RWPE2 (cell line): ENCODE measurements at regions not wholly inside any gene's neighbourhood (a gene's known extent, or its start where the extent isn't known, plus 50 kb on each side); places are given as distances from the start of the nearest gene placed in this dataset.

Experiments used
- ATAC-seq: fragments of 200-7000 bp; cut with Tn5 transposase; 3 replicates; pipeline ENCODE4 v1.9.1; 2021; ENCODE audit warnings: low read depth
- DNase-seq: peaks from one replicate; pipeline ENCODE4 v3.0.0-alpha.2; 2020; ENCODE audit warnings: low spot score
- H3K27ac ChIP-seq: fragments of 450-650 bp; 2 replicates; pipeline ENCODE4 v1.5.1; 2017; ENCODE audit warnings: mild to moderate bottlenecking; ENCODE audit not compliant: poor library complexity, severe bottlenecking
- H3K27me3 ChIP-seq: fragments of 250-450 bp; sonication (Bioruptor Pico); 2 replicates; pipeline ENCODE4 v1.5.1; 2021; ENCODE audit warnings: mild to moderate bottlenecking, moderate library complexity; ENCODE audit not compliant: insufficient read depth, poor library complexity, severe bottlenecking
- H3K36me3 ChIP-seq: fragments of 250-450 bp; sonication (Bioruptor Pico); 2 replicates; pipeline ENCODE4 v1.5.1; 2020; ENCODE audit warnings: low read depth, mild to moderate bottlenecking, moderate library complexity
- H3K4me1 ChIP-seq: fragments of 250-450 bp; sonication (Bioruptor Pico); 2 replicates; pipeline ENCODE4 v1.5.1; 2021; ENCODE audit warnings: mild to moderate bottlenecking, moderate library complexity; ENCODE audit not compliant: insufficient read depth, poor library complexity, severe bottlenecking
- H3K4me3 ChIP-seq: fragments of 250-450 bp; sonication (Bioruptor Pico); 2 replicates; pipeline ENCODE4 v1.5.1; 2021; ENCODE audit warnings: mild to moderate bottlenecking, moderate library complexity; ENCODE audit not compliant: severe bottlenecking
- H3K9me3 ChIP-seq: fragments of 250-450 bp; sonication (Bioruptor Pico); 2 replicates; pipeline ENCODE4 v1.5.1; 2021; ENCODE audit warnings: mild to moderate bottlenecking, moderate library complexity; ENCODE audit not compliant: severe bottlenecking
- CTCF ChIP-seq: fragments of 450-650 bp; IDR thresholded peaks from one replicate; pipeline ENCODE4 v1.5.1; 2017; ENCODE audit warnings: mild to moderate bottlenecking, moderate library complexity; ENCODE audit not compliant: poor library complexity, severe bottlenecking

GRCh38 chrX:40360557-40360956, 220.2 kb upstream of the ATP6AP2 start:
- H3K36me3 ChIP-seq = no peaks in the 10 kb centered on the region
- no peak for TF ChIP-seq CTCF
- no peak overlapping the region for H3K4me3 ChIP-seq
- H3K4me1 ChIP-seq = no peaks in the 10 kb centered on the region
- DNase-seq (no peak), ATAC-seq (no peak)
- H3K27ac ChIP-seq = no peak overlapping the region
- no peaks in the 10 kb centered on the region for H3K9me3 ChIP-seq
- H3K27me3 ChIP-seq = no peaks in the 10 kb centered on the region

- Histone ChIP-seq H3K4me1 (no peaks in the 10 kb centered on the region), H3K9me3 (no peaks in the 10 kb centered on the region), H3K36me3 (no peaks in the 10 kb centered on the region), H3K27ac (no peak overlapping the region), H3K27me3 (no peaks in the 10 kb centered on the region), H3K4me3 (no peak overlapping the region)
- DNase-seq (no peak), ATAC-seq (no peak)
- TF ChIP-seq CTCF = no peak
Measured at GRCh38 chrX:40359593-40359992, 221.2 kb upstream of the ATP6AP2 start.

DNA sequence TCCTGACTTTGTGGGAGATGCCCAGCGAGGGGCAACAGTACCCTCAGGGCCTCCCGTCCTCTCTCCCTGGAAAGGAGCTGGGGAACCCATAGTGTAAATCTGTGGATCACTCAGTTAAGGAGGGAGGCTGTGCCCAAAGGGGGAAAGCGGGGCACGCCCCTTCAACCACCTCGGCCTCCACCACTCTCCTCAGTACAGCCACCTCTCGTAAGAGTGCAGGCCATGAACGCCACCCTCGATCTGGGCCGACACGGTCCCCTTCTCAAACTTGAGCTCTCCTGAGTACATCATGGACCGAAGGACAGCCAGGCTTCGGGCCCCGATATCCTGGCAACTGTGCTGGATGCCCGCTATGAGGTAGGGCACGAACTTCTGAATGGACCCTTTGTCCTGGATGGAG, 221.8 kb upstream of the ATP6AP2 start:
- ATAC-seq (no peak), DNase-seq (no peak)
- no peak overlapping the region for H3K27ac ChIP-seq
- H3K4me1 ChIP-seq = no peaks in the 10 kb centered on the region
- no peak overlapping the region for H3K4me3 ChIP-seq
- no peaks in the 10 kb centered on the region for H3K27me3 ChIP-seq
- TF ChIP-seq CTCF = no peak
- H3K36me3 ChIP-seq = no peaks in the 10 kb centered on the region
- no peaks in the 10 kb centered on the region for H3K9me3 ChIP-seq

DNA sequence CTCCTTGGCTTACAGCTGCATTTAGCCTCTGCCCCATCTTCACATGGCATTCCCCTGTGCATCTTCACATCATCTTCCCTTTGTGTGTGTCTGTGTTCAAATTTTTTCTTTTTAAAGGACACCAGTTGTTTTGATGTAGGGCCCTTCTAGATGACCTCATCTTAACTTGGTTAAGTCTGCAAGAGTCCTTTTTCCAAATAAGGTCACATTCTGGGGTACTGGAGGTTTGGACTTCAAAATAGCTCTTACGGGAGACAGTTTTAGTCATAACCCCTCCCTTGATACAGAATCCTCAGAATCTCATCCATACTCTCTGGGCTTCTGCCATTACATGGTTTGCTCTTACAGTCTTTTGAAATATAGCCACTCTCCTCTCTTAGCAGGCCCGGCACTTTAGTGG, 231.5 kb upstream of the ATP6AP2 start:
- Histone ChIP-seq H3K9me3 (no peaks in the 10 kb centered on the region), H3K4me1 (no peaks in the 10 kb centered on the region), H3K4me3 (no peak overlapping the region), H3K27ac (no peak overlapping the region), H3K36me3 (no peaks in the 10 kb centered on the region), H3K27me3 (no peaks in the 10 kb centered on the region)
- DNase-seq (no peak), ATAC-seq (no peak)
- TF ChIP-seq CTCF = no peak

GRCh38 chrX:40346379-40346778, 234.4 kb upstream of the ATP6AP2 start:
- H3K9me3 ChIP-seq = no peaks in the 10 kb centered on the region
- H3K36me3 ChIP-seq = no peaks in the 10 kb centered on the region
- no peak for ATAC-seq
- no peaks in the 10 kb centered on the region for H3K27me3 ChIP-seq
- no peak for TF ChIP-seq CTCF
- H3K4me1 ChIP-seq = no peaks in the 10 kb centered on the region
- H3K27ac ChIP-seq = no peak overlapping the region
- no peak overlapping the region for H3K4me3 ChIP-seq
- no peak for DNase-seq
